CD4-positive, alpha-beta T cell treated with Interleukin-12 subunit alpha and Interleukin-12 subunit beta, for 1 hour (primary cell): ENCODE measurements at regions not wholly inside any gene's neighbourhood (a gene's known extent, or its start where the extent isn't known, plus 50 kb on each side); places are given as distances from the start of the nearest gene placed in this dataset.

Source experiments
- DNase-seq: peaks from one replicate; pipeline ENCODE4 v3.0.0-alpha.2; 2020

GRCh38 chr16:56087626-56088025, 103.7 kb upstream of the GNAO1 start:
- DNase-seq, result no peak

- DNase-seq, result no peak
Observed at GRCh38 chr16:56081371-56081770, 109.9 kb upstream of the GNAO1 start.

GRCh38 chr16:56075732-56076388, 115.4 kb upstream of the GNAO1 start:
- DNase-seq, result no peak

GRCh38 chr16:56073508-56073907, 117.8 kb upstream of the GNAO1 start:
- no peak for DNase-seq

- no peak for DNase-seq
Observed at GRCh38 chr16:56072096-56072495, 119.2 kb upstream of the GNAO1 start.

- DNase-seq, result no peak
Observed at GRCh38 chr16:56068816-56069215, 122.5 kb upstream of the GNAO1 start.

DNA sequence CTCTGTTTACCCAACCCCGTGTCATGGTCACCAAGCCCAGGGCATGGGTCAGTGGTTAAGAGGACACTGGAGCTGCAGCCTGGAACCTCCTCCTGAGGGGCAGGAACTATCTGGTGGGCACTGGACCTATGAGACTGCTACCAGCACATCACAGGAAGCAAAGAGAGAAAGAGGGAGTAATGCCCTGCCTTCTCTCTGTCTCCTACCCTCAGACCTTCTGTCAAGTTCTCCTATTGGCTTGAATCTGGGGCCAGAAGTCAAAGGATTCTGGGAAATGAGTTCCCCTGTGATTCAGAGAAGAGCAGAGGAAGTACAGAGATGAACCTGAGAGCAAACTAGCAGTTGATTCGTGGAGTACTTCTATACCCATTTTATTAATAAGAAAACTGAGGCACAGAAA, 123.0 kb upstream of the GNAO1 start:
- no peak for DNase-seq

- DNase-seq, result no peak
Observed at GRCh38 chr16:56067406-56067805, 123.9 kb upstream of the GNAO1 start.

- no peak for DNase-seq
Observed at GRCh38 chr16:56066617-56067016, 124.7 kb upstream of the GNAO1 start.

DNA sequence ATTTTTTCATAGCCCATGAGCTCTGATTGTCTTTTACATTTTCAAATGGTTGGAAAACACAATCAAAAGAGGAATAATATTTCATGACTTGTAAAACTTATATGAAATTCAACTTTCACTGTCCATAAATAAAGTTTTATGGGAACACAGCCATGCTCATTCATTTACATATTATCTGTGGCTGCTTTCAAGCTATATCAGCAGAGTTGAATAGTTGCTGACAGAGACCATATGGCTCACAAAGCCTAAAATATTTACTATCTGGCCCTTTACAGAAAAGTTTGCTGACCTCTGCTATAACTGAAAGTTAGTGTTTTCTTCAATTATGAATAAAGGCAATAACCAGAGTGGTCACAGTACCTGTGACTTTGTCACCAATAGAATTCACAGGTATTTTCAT, 128.2 kb upstream of the GNAO1 start:
- DNase-seq, result no peak

DNA sequence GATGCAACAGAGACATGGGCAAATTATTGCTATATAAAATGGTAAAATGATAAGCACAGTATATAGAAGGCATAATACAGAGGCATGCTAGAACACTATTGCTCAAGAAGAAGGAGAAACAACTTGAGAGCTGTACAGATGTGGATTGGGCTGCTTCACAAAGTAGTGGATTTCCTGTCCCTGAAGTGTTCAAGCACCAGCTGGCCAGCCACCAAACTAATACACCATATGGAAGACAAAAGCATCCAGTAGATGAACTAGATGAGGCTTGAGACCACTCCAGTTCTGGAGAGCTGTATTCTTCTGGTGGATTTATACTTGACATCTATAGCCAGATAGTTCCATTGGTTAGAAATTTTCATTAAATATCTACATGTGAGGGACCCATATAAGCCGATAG, 134.1 kb upstream of the GNAO1 start:
- DNase-seq, result no peak

DNA sequence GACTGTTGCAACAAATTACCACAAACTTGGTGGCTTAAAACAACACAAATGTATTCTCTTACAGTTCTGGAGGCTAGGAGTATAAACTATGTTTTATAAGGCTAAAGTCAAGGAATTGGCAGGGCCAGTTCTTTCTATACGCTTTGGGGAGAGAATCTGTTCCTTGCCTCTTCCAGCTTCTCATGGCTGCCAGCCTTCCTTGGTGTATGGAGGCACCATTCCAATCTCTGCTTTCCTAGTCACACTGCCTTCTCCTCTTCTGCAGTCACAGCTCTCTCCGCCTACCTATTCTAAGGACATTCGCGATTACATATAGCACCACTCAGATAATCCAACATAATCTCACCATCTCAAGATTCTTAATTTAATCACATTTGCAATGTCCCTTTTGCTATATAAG, 140.4 kb upstream of the GNAO1 start:
- no peak for DNase-seq

- DNase-seq, result peak; percentile 2
Observed at GRCh38 chr16:56048425-56049105, 142.7 kb upstream of the GNAO1 start.

GRCh38 chr16:56047307-56048234, 143.7 kb upstream of the GNAO1 start:
- DNase-seq, result no peak

DNA sequence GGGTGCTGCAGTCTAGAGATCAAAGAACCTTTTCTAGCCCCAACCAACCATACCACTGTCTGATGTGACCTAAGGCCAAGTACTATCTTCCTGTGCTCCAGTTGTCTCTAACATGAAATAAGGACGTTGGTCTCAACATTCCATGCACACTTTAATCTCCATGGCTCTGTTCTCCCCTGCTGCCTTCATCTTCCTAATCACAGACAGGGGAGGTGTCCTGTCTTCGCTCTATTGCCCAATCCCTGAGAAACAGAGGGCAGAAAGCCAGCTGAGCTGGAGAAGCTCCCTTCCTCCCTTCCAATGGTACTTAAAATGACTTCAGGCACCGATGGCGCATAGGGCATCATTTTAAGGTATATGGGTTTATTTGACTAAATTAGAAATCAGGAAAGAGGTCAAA, 148.9 kb upstream of the GNAO1 start:
- no peak for DNase-seq

GRCh38 chr16:56041556-56042140, 149.6 kb upstream of the GNAO1 start:
- peak; percentile 47 for DNase-seq

DNA sequence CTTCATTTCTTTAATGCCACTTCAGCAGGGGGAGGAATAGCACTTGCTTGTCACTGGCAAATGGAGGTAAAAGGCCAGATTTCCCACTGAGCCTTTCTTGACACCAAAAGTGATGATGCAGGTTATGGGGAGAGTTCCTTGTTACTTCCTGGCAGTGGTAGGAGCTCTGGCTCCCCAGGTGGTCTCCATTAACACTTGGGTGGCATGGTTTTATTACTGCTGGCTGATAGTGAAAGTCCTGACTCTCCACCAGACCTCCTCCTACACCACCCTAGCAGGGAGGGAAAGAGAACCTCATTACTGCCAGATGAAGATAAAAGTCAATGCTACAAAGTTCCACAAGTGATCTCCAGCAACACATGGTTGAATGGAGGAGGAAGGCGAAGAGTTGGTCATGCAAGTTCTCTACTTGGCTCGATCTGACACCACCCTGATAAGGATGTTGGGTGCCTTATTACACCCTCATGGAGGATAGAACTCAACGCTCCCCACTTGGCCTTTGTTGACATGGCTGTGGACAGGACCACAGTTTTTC, 152.7 kb upstream of the GNAO1 start:
- DNase-seq, result no peak

DNA sequence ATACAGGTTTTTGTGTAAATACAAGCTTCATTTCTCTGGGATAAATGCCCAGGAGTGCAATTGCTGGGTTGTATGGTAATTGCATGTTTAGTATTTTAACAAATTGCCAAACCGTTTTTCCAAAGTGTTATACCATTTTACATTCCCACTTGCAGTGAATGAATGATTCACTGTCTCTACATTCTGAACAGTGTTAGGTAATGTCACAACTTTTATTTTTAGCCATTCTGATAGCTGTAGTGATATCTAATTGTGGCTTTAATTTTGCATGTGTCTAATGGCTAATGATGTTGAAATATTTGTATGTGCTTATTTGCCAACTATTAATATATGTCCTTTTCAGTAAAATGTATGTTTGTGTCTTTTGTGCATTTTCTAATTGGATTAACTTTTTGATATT, 156.9 kb upstream of the CES5A start:
- DNase-seq, result no peak

GRCh38 chr16:56029026-56029425, 153.9 kb upstream of the CES5A start:
- DNase-seq, result no peak

DNA sequence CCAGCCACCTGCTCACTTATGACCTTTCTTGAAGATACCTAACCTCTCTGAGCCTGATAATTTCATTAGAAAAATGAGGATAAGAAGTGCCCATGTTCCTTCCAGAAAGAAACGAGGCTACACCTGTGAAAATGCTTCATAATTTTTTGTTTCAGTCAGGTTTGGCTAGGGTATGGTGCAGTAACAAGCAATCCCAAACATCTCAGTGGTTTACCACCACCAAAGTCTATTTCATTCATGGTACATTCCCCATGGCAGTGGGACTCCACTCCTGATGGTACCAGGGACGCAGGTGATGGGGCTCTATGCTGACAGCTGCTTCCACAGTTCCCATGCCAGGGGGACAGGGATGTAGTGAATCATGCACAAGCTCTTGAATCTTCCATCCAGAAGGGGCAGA, 147.6 kb upstream of the CES5A start:
- no peak for DNase-seq

DNA sequence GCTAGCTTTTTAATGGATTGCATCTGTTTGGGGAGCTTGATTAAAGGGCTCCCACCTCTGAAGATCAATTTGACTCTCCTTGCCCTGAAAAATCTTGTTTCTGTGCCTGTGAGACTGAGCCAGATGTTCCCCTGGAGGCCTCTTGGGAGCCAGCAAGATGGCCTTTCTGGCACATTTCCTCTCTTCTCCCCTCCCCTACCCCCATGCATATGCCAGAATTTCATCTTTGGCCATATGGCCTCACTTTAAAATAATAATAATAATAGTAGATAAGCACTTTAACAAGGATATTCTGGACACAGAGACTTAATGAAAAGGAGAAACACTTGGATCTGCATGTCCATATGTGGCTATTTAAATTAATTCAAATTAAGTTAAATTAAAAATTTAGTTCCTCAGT, 144.1 kb upstream of the CES5A start:
- no peak for DNase-seq

DNA sequence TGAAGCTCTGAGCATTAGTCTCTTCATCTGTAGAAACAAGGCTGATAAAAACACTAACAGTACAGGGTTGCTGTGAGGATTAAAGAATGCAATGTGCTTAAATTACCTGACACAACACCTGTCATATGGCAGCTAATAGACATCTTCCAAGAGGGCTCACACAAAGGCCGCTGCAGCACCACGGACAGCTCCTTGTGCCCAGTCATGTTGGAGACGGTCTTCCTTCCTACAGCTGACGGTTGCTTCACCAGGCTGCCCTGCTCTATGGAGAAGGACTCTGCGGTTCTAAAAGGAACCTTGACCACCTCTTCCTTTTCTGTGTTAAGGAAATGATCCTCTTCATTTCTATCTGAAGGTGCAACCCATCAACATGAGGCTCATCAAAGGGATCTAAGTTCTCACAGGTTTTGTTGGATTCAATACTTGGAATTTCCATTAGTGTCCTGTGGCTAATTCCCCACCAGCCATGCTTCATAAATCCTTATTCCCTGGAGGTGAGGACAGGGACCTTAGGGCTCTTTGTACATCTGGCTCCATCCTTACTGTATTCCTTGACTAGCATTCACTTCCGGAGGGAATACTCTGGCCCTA, 138.9 kb upstream of the CES5A start:
- DNase-seq, result peak; percentile 15

- DNase-seq, result no peak
Observed at GRCh38 chr16:56012482-56012811, 137.3 kb upstream of the CES5A start.
